ENCODE measurements at regions not wholly inside any gene's neighbourhood (a gene's known extent, or its start where the extent isn't known, plus 50 kb on each side); places are given as distances from the start of the nearest gene placed in this dataset.
"Not testable (repeated sequence)": the region's sequence is repeated elsewhere in the genome, so short reads cannot be mapped to it uniquely, and the experiment has no call there.

DNA sequence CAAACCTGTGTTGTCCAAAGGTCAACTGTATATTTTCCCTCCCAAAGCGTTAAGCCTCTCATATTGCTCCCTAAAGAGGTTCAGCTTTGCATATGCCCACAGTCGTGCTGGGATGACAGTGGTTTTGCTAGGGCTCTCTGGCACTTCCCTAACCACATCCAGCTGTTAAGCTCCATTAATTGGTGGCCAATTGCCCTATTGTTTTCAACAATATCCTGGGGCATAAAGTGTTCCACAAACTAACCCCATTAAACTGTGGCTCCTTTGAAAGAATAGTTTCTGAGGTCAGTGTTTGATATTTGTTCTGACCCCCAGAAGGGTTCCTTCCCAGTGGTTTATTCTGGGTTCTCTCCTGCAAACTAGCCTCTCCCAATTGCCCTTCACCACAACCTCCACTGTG, 194.5 kb downstream of the HSD17B3 start:
- H3K4me3 ChIP-seq (ENCODE audit: low read depth, low read length), result no peak overlapping the region
- no peak overlapping the region for H3K9ac ChIP-seq (ENCODE audit: low read depth, low read length)
- H3K4me1 ChIP-seq (ENCODE audit: control insufficient read depth, insufficient read depth, low read length), result no peaks in the 10 kb centered on the region
- no peaks in the 10 kb centered on the region for H3K9me3 ChIP-seq (ENCODE audit: control insufficient read depth, insufficient read depth, low read length)
- H3K36me3 ChIP-seq (ENCODE audit: control insufficient read depth, insufficient read depth, low read length), result no peaks in the 10 kb centered on the region
- H3K27me3 ChIP-seq (ENCODE audit: control insufficient read depth, insufficient read depth, low read length), result peaks cover 5% of the 10 kb centered on the region

- Histone ChIP-seq H3K36me3 (ENCODE audit: control insufficient read depth, insufficient read depth, low read length) (no peaks in the 10 kb centered on the region), H3K4me3 (ENCODE audit: low read depth, low read length) (no peak overlapping the region), H3K4me1 (ENCODE audit: control insufficient read depth, insufficient read depth, low read length) (no peaks in the 10 kb centered on the region), H3K9me3 (ENCODE audit: control insufficient read depth, insufficient read depth, low read length) (no peaks in the 10 kb centered on the region), H3K27me3 (ENCODE audit: control insufficient read depth, insufficient read depth, low read length) (no peaks in the 10 kb centered on the region), H3K9ac (ENCODE audit: low read depth, low read length) (no peak overlapping the region)
Observed at GRCh38 chr9:96100385-96101300, 201.3 kb downstream of the HSD17B3 start.

DNA sequence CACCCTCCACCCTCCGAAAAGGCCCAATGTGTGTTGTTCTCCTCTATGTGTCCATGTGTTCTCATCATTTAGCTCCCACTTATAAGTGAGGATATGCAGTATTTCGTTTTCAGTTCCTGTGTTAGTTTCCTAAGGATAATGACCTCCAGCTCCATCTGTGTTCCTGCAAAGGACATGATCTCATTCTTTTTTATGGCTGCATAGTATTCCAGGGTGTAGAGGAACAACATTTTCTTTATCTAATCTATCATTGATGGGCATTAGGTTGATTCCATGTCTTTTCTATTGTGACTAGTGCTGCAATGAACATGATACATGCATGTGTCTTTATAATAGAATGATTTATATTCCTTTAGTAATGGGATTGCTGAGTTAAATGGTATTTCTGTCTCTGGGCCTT, 211.3 kb downstream of the HSD17B3 start:
- H3K27me3 ChIP-seq (ENCODE audit: control insufficient read depth, insufficient read depth, low read length); H3K36me3 ChIP-seq (ENCODE audit: control insufficient read depth, insufficient read depth, low read length); H3K4me1 ChIP-seq (ENCODE audit: control insufficient read depth, insufficient read depth, low read length); H3K9ac ChIP-seq (ENCODE audit: low read depth, low read length); H3K4me3 ChIP-seq (ENCODE audit: low read depth, low read length); H3K9me3 ChIP-seq (ENCODE audit: control insufficient read depth, insufficient read depth, low read length): not testable (repeated sequence)

DNA sequence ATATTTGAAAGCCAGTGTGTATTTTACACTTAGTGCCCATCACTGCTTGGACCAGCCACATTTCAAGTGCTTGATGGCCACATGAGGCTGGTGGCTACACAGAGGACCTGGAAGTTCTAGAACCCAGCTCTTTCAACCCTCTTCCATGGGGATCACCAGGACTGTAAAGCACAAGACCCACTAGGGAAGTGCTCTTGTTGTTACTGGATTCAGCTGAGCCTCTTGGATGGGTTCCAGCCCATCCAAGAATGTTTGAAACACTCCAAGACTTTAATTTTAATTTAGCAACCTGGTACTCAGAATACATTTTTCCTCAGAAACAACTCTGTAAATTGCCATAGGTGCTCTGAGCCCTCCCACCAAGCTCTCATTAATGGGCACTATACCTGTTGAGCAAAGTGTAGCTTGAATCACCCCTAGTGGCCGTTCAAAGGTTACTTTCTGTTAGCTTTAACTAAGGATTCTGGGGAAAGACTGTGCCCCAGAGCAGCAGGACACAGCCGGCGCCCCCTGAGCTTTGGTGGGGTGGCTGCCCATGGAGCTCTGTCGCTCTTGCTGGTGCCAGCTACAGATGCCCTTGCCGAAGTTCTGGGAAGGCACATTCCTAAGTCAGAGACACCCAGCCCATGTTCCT, 212.4 kb downstream of the HSD17B3 start:
- Histone ChIP-seq H3K9ac (ENCODE audit: low read depth, low read length) (no peak overlapping the region), H3K9me3 (ENCODE audit: control insufficient read depth, insufficient read depth, low read length) (no peaks in the 10 kb centered on the region), H3K27me3 (ENCODE audit: control insufficient read depth, insufficient read depth, low read length) (no peaks in the 10 kb centered on the region), H3K4me1 (ENCODE audit: control insufficient read depth, insufficient read depth, low read length) (no peaks in the 10 kb centered on the region), H3K36me3 (ENCODE audit: control insufficient read depth, insufficient read depth, low read length) (no peaks in the 10 kb centered on the region), H3K4me3 (ENCODE audit: low read depth, low read length) (no peak overlapping the region)

DNA sequence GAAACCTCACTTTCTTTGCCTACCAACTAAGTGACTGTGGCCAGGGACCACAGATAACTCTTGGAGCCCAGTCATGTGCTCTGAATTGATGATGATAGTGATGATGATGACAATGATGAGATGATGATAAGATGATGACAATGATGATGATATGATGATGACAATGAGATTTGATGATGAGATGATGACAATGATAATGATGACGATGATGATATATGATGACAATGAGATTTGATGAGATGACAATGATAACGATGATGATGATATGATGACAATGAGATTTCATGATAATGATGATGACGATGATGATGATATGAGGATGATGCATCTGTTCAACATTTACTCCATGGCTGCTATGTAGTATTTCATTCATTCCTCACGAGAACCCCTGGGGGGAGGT, 213.0 kb downstream of the ERCC6L2 start:
- H3K27me3 ChIP-seq (ENCODE audit: control insufficient read depth, insufficient read depth, low read length), result no peaks in the 10 kb centered on the region
- H3K4me1 ChIP-seq (ENCODE audit: control insufficient read depth, insufficient read depth, low read length), result no peaks in the 10 kb centered on the region
- no peaks in the 10 kb centered on the region for H3K36me3 ChIP-seq (ENCODE audit: control insufficient read depth, insufficient read depth, low read length)
- no peak overlapping the region for H3K4me3 ChIP-seq (ENCODE audit: low read depth, low read length)
- no peak overlapping the region for H3K9ac ChIP-seq (ENCODE audit: low read depth, low read length)
- H3K9me3 ChIP-seq (ENCODE audit: control insufficient read depth, insufficient read depth, low read length), result no peaks in the 10 kb centered on the region

DNA sequence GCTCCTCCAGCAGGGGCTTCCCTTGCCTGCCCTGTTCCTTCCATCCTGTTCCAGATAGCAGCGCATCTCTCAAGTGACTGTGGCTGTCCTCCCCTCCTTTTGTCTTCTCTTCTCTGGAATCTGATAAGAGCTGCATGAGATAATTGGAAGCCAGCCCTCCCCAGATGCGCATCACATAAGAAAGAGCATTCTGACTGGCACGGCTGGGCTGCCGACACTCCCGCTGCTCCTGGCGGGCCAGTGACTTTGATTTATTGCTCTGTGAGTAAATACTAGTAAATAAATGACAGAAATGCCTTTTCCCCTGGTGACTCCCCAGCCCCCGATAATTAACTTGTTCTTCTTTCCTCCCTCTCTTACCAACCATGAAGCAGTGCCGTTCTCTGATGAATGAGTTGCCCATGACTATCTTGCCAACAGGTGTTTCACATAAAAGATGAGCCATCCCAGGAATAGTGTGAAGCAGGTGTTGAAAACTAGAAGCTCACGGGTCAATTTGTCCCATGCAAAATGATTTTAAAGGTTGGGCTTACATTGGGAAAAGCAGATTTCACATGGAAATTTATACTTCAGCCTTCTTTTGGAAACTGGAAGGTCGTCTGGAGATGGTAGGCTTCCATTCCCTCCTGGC, 212.3 kb downstream of the ERCC6L2 start:
- H3K4me3 ChIP-seq (ENCODE audit: low read depth, low read length), result no peak overlapping the region
- no peaks in the 10 kb centered on the region for H3K27me3 ChIP-seq (ENCODE audit: control insufficient read depth, insufficient read depth, low read length)
- no peaks in the 10 kb centered on the region for H3K4me1 ChIP-seq (ENCODE audit: control insufficient read depth, insufficient read depth, low read length)
- no peaks in the 10 kb centered on the region for H3K9me3 ChIP-seq (ENCODE audit: control insufficient read depth, insufficient read depth, low read length)
- no peaks in the 10 kb centered on the region for H3K36me3 ChIP-seq (ENCODE audit: control insufficient read depth, insufficient read depth, low read length)
- no peak overlapping the region for H3K9ac ChIP-seq (ENCODE audit: low read depth, low read length)

- H3K9ac ChIP-seq (ENCODE audit: low read depth, low read length), result no peak overlapping the region
- H3K36me3 ChIP-seq (ENCODE audit: control insufficient read depth, insufficient read depth, low read length), result no peaks in the 10 kb centered on the region
- H3K4me1 ChIP-seq (ENCODE audit: control insufficient read depth, insufficient read depth, low read length), result no peaks in the 10 kb centered on the region
- no peaks in the 10 kb centered on the region for H3K9me3 ChIP-seq (ENCODE audit: control insufficient read depth, insufficient read depth, low read length)
- H3K27me3 ChIP-seq (ENCODE audit: control insufficient read depth, insufficient read depth, low read length), result no peaks in the 10 kb centered on the region
- no peak overlapping the region for H3K4me3 ChIP-seq (ENCODE audit: low read depth, low read length)
Observed at GRCh38 chr9:96086936-96087571, 211.6 kb downstream of the ERCC6L2 start.

- H3K9me3 ChIP-seq (ENCODE audit: control insufficient read depth, insufficient read depth, low read length), result no peaks in the 10 kb centered on the region
- H3K27me3 ChIP-seq (ENCODE audit: control insufficient read depth, insufficient read depth, low read length), result no peaks in the 10 kb centered on the region
Observed at GRCh38 chr9:96085491-96086143, 210.1 kb downstream of the ERCC6L2 start.

GRCh38 chr9:96084331-96084734, 208.8 kb downstream of the ERCC6L2 start:
- Histone ChIP-seq H3K9ac (ENCODE audit: low read depth, low read length) (no peak overlapping the region), H3K27me3 (ENCODE audit: control insufficient read depth, insufficient read depth, low read length) (no peaks in the 10 kb centered on the region), H3K36me3 (ENCODE audit: control insufficient read depth, insufficient read depth, low read length) (no peaks in the 10 kb centered on the region), H3K4me1 (ENCODE audit: control insufficient read depth, insufficient read depth, low read length) (no peaks in the 10 kb centered on the region), H3K4me3 (ENCODE audit: low read depth, low read length) (no peak overlapping the region), H3K9me3 (ENCODE audit: control insufficient read depth, insufficient read depth, low read length) (no peaks in the 10 kb centered on the region)

More at GRCh38 chr9:96085491-96086143, 210.1 kb downstream of the ERCC6L2 start:
- Histone ChIP-seq H3K4me1 (ENCODE audit: control insufficient read depth, insufficient read depth, low read length) (no peaks in the 10 kb centered on the region), H3K9ac (ENCODE audit: low read depth, low read length) (no peak overlapping the region), H3K36me3 (ENCODE audit: control insufficient read depth, insufficient read depth, low read length) (no peaks in the 10 kb centered on the region), H3K4me3 (ENCODE audit: low read depth, low read length) (no peak overlapping the region)

DNA sequence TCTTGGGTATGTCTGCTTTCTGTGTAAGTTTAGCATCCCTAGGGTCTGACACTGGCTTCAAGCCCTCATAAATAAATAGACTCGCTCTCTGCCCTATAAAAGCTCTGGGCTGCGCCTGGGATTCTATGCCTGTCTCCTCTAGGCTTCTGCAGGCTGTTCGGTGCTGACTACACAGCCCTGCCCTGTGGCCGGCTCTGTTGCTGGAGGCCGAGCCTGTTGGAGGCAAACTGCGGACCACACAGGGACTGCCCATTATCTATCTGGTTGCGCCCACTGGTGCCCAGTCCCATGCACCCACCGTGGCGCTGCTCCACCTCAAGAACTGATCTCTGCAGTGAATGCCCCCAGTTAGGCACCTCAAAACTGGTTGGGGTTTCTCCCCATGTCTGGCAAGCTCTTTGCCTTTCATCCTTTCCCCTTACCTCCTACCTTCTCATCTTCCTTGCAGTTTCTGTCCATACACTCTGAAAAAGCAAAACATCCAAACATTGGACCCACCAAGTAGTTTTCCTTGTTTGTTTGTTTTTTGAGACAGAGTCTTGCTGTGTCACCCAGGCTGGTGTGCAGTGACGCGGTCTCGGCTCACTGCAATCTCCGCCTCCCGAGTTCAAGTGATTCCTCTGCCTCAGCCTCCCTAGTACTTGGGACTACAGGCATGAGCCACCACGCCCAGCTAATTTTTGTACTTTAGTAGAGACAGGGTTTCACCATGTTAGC, 207.2 kb downstream of the ERCC6L2 start:
- Histone ChIP-seq H3K9ac (ENCODE audit: low read depth, low read length) (no peak overlapping the region), H3K4me3 (ENCODE audit: low read depth, low read length) (no peak overlapping the region), H3K36me3 (ENCODE audit: control insufficient read depth, insufficient read depth, low read length) (no peaks in the 10 kb centered on the region), H3K27me3 (ENCODE audit: control insufficient read depth, insufficient read depth, low read length) (no peaks in the 10 kb centered on the region), H3K9me3 (ENCODE audit: control insufficient read depth, insufficient read depth, low read length) (no peaks in the 10 kb centered on the region), H3K4me1 (ENCODE audit: control insufficient read depth, insufficient read depth, low read length) (no peaks in the 10 kb centered on the region)

DNA sequence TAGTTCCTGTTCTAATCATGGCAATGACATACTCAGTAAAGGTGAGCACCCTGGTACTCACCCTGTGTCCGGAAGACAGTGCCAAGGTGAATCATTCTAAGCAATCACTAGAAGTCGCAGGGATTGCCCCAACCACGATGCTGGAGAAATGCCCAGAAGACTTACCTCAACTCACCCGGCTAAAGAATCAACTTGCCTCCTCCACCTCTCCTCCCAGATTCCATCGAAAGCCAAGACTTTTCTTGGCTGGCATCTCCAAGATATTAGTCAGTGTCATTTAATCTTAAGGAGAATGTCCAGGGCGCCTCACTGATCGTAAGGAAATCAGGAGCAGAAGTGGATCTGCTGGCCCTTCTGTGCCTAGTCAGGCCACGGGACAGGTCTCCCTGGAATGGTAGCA, 204.9 kb downstream of the ERCC6L2 start:
- H3K4me3 ChIP-seq (ENCODE audit: low read depth, low read length), result no peak overlapping the region
- no peak overlapping the region for H3K9ac ChIP-seq (ENCODE audit: low read depth, low read length)
- H3K9me3 ChIP-seq (ENCODE audit: control insufficient read depth, insufficient read depth, low read length), result no peaks in the 10 kb centered on the region
- H3K27me3 ChIP-seq (ENCODE audit: control insufficient read depth, insufficient read depth, low read length), result no peaks in the 10 kb centered on the region
- H3K36me3 ChIP-seq (ENCODE audit: control insufficient read depth, insufficient read depth, low read length), result no peaks in the 10 kb centered on the region
- H3K4me1 ChIP-seq (ENCODE audit: control insufficient read depth, insufficient read depth, low read length), result no peaks in the 10 kb centered on the region

Data from iPS-15b (cell line).